Loucy (cell line): ENCODE measurements at regions not wholly inside any gene's neighbourhood (a gene's known extent, or its start where the extent isn't known, plus 50 kb on each side); places are given as distances from the start of the nearest gene placed in this dataset.

Experiments
- EZH2phosphoT487 ChIP-seq: fragments of 200-600 bp; IDR thresholded peaks from 2 replicates; pipeline ENCODE4 v1.6.1; 2018; ENCODE audit warnings: antibody characterized with exemption, mild to moderate bottlenecking, moderate library complexity, borderline replicate concordance
- TF ChIP-seq, protein P1 (sequence below): fragments of 200-600 bp; sonication (generic); conservative IDR thresholded peaks from 2 replicates; pipeline ENCODE4 v1.5.1; 2014; ENCODE audit warnings: mild to moderate bottlenecking, antibody characterized with exemption, low read length

DNA sequence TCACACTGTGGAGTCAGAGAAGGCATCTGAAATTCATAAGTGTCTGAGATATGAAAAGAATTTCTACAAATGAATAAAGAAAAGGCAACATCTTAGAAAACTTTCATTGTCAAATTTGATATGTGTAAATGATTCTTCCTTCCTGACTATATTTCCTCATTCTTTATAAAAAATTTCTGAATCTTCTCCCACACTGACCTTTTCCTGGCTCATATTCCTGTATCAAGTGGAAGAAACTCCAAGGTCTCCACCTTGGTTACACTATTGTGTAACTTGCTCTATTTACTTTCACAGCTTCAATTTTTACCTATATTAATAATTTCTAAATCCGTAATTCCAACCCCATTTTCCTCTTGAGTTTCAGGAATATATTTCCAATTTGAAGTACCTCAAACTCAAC is 93.5 kb upstream of the FBXL7 start:
- TF ChIP-seq, protein P1, sequence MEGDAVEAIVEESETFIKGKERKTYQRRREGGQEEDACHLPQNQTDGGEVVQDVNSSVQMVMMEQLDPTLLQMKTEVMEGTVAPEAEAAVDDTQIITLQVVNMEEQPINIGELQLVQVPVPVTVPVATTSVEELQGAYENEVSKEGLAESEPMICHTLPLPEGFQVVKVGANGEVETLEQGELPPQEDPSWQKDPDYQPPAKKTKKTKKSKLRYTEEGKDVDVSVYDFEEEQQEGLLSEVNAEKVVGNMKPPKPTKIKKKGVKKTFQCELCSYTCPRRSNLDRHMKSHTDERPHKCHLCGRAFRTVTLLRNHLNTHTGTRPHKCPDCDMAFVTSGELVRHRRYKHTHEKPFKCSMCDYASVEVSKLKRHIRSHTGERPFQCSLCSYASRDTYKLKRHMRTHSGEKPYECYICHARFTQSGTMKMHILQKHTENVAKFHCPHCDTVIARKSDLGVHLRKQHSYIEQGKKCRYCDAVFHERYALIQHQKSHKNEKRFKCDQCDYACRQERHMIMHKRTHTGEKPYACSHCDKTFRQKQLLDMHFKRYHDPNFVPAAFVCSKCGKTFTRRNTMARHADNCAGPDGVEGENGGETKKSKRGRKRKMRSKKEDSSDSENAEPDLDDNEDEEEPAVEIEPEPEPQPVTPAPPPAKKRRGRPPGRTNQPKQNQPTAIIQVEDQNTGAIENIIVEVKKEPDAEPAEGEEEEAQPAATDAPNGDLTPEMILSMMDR: no peak
- no peak for TF ChIP-seq EZH2phosphoT487
